ENCODE measurements at regions not wholly inside any gene's neighbourhood (a gene's known extent, or its start where the extent isn't known, plus 50 kb on each side); places are given as distances from the start of the nearest gene placed in this dataset.

DNA sequence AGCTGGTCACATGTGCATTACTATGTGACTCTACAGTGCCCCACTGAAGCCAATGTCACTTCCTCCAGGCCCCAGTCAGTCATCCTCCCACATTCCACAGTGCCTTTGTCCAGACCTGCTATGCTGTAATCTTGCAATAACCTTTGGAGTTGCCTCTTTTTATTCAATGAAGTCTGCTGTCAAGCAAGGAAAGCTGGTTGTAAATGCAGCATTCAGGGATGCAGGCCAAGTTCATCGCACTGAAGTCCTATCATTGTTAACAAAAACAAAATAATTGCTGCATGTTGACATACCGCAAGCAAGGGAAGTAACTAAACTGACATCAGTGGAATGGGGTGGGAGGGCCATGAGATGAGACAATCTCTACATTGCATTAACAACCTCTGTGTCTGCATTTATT lies 131.2 kb upstream of the CDYL start:
- Histone ChIP-seq H3K27me3 (ENCODE audit: control insufficient read depth, insufficient read depth, low read length) (no peaks in the 10 kb centered on the region), H3K9me3 (ENCODE audit: control insufficient read depth, insufficient read depth, low read depth, low read length) (no peaks in the 10 kb centered on the region), H3K4me1 (ENCODE audit: control insufficient read depth, insufficient read depth, low read length) (peaks cover 4% of the 10 kb centered on the region; the same call in 1 of the 2 replicates), H3K36me3 (ENCODE audit: control insufficient read depth, insufficient read depth, low read length) (no peaks in the 10 kb centered on the region), H3K4me3 (ENCODE audit: low read depth in 2 of 2, low read length in 2 of 2) (no peak overlapping the region), H3K27ac (ENCODE audit: low read length) (no peak overlapping the region)
- in situ Hi-C loops (cut with HindIII; ENCODE audit: low pct_unique_long_range_greater_than_20kb, low sequenced_read_pairs), result no loop called here
- DNase-seq (ENCODE audit: low read depth, low spot score), result no peak
- no TSS peak for BruUV-seq (replicated peaks)
- intact Hi-C loops (cut with micrococcal nuclease; ENCODE audit: unreplicated experiment), result no loop called here
- no peak for ATAC-seq
- ChIA-PET POLR2A (no interaction called here), CTCF (no interaction called here)
- TF ChIP-seq POLR2AphosphoS5 (IDR thresholded peaks at IDR 0.05; ENCODE audit: low read depth, low read length) (no peak), SIN3A (IDR thresholded peaks at IDR 0.05; ENCODE audit: borderline replicate concordance, insufficient read depth, low read depth, low read length) (no peak), TCF7L2 (IDR thresholded peaks at IDR 0.05; ENCODE audit: low read depth, low read length) (no peak), REST (IDR thresholded peaks at IDR 0.05; ENCODE audit: insufficient read depth in 1 of 2, low read depth in 2 of 2, low read length in 1 of 2) (no peak)

DNA sequence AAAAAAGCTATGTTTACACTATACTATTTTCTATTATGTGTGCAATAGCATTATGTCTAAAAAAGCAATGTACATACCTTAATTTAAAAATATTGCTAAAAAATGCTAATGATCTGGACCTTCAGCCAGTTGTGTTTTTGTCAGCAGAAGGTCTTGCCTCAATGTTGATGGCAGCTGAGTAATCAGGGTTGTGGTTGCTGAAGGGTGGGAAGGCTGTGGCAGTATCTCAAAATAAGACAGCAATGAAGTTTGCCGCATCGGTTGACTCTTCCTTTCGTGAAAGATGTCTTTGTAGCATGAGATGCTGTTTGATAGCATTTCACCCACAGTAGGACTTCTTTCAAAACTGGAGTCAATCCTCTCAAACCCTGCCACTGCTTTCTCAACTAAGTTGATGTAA lies 134.7 kb upstream of the CDYL start:
- Histone ChIP-seq H3K36me3 (ENCODE audit: control insufficient read depth, insufficient read depth, low read length) (no peaks in the 10 kb centered on the region), H3K4me1 (ENCODE audit: control insufficient read depth, insufficient read depth, low read length) (no peaks in the 10 kb centered on the region), H3K27me3 (ENCODE audit: control insufficient read depth, insufficient read depth, low read length) (no peaks in the 10 kb centered on the region), H3K4me3 (ENCODE audit: low read depth in 2 of 2, low read length in 2 of 2) (no peak overlapping the region), H3K9me3 (ENCODE audit: control insufficient read depth, insufficient read depth, low read depth, low read length) (no peaks in the 10 kb centered on the region), H3K27ac (ENCODE audit: low read length) (no peak overlapping the region)
- intact Hi-C loops (cut with micrococcal nuclease; ENCODE audit: unreplicated experiment) (no loop called here), in situ Hi-C loops (cut with HindIII; ENCODE audit: low pct_unique_long_range_greater_than_20kb, low sequenced_read_pairs) (no loop called here)
- DNase-seq (ENCODE audit: low read depth, low spot score), result no peak
- no peak for ATAC-seq
- TF ChIP-seq REST (IDR thresholded peaks at IDR 0.05; ENCODE audit: insufficient read depth in 1 of 2, low read depth in 2 of 2, low read length in 1 of 2), result no peak
- TF ChIP-seq TCF7L2 (IDR thresholded peaks at IDR 0.05; ENCODE audit: low read depth, low read length), result no peak
- TF ChIP-seq, protein P1, sequence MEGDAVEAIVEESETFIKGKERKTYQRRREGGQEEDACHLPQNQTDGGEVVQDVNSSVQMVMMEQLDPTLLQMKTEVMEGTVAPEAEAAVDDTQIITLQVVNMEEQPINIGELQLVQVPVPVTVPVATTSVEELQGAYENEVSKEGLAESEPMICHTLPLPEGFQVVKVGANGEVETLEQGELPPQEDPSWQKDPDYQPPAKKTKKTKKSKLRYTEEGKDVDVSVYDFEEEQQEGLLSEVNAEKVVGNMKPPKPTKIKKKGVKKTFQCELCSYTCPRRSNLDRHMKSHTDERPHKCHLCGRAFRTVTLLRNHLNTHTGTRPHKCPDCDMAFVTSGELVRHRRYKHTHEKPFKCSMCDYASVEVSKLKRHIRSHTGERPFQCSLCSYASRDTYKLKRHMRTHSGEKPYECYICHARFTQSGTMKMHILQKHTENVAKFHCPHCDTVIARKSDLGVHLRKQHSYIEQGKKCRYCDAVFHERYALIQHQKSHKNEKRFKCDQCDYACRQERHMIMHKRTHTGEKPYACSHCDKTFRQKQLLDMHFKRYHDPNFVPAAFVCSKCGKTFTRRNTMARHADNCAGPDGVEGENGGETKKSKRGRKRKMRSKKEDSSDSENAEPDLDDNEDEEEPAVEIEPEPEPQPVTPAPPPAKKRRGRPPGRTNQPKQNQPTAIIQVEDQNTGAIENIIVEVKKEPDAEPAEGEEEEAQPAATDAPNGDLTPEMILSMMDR (IDR thresholded peaks at IDR 0.05), result no peak
- TF ChIP-seq POLR2AphosphoS5 (IDR thresholded peaks at IDR 0.05; ENCODE audit: low read depth, low read length), result no peak
- no peak for TF ChIP-seq SIN3A (IDR thresholded peaks at IDR 0.05; ENCODE audit: borderline replicate concordance, insufficient read depth, low read depth, low read length)
- CTCF ChIA-PET, result no interaction called here
- BruUV-seq (replicated peaks), result no TSS peak
- POLR2A ChIA-PET, result no interaction called here

Data from Panc1 (cell line).